ENCODE measurements at regions not wholly inside any gene's neighbourhood (a gene's known extent, or its start where the extent isn't known, plus 50 kb on each side); places are given as distances from the start of the nearest gene placed in this dataset.

- DNase-seq = no peak
- TF ChIP-seq, protein P1, sequence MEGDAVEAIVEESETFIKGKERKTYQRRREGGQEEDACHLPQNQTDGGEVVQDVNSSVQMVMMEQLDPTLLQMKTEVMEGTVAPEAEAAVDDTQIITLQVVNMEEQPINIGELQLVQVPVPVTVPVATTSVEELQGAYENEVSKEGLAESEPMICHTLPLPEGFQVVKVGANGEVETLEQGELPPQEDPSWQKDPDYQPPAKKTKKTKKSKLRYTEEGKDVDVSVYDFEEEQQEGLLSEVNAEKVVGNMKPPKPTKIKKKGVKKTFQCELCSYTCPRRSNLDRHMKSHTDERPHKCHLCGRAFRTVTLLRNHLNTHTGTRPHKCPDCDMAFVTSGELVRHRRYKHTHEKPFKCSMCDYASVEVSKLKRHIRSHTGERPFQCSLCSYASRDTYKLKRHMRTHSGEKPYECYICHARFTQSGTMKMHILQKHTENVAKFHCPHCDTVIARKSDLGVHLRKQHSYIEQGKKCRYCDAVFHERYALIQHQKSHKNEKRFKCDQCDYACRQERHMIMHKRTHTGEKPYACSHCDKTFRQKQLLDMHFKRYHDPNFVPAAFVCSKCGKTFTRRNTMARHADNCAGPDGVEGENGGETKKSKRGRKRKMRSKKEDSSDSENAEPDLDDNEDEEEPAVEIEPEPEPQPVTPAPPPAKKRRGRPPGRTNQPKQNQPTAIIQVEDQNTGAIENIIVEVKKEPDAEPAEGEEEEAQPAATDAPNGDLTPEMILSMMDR (IDR thresholded peaks at IDR 0.05; ENCODE audit: unreplicated experiment) = no peak
- CTCF ChIA-PET = no interaction called here
- no TSS peak for BruUV-seq (replicated peaks)
- H3K4me3 Mint-ChIP-seq (ENCODE audit: low read depth, unreplicated experiment) = no peak overlapping the region
- H3K9me3 Mint-ChIP-seq (ENCODE audit: low read depth, unreplicated experiment) = peaks cover 9% of the 10 kb centered on the region
- H3K36me3 Mint-ChIP-seq (ENCODE audit: insufficient read depth, unreplicated experiment) = no peaks in the 10 kb centered on the region
- H3K4me1 Mint-ChIP-seq (ENCODE audit: low read depth, unreplicated experiment) = no peaks in the 10 kb centered on the region
- H3K27ac Mint-ChIP-seq (ENCODE audit: unreplicated experiment) = no peak overlapping the region
- H3K27me3 Mint-ChIP-seq (ENCODE audit: unreplicated experiment) = no peaks in the 10 kb centered on the region
- intact Hi-C loops (cut with micrococcal nuclease; ENCODE audit: unreplicated experiment) = no loop called here
Observed at GRCh38 chr4:189786447-189786846, 154.2 kb upstream of the FRG1 start.

GRCh38 chr4:189787216-189788031 is 153.2 kb upstream of the FRG1 start:
- BruUV-seq (replicated peaks) = no TSS peak
- intact Hi-C loops (cut with micrococcal nuclease; ENCODE audit: unreplicated experiment) = no loop called here
- no peak for DNase-seq
- Mint-ChIP-seq H3K4me3 (ENCODE audit: low read depth, unreplicated experiment) (no peak overlapping the region), H3K27me3 (ENCODE audit: unreplicated experiment) (no peaks in the 10 kb centered on the region), H3K4me1 (ENCODE audit: low read depth, unreplicated experiment) (no peaks in the 10 kb centered on the region), H3K9me3 (ENCODE audit: low read depth, unreplicated experiment) (peaks cover 9% of the 10 kb centered on the region), H3K27ac (ENCODE audit: unreplicated experiment) (no peak overlapping the region), H3K36me3 (ENCODE audit: insufficient read depth, unreplicated experiment) (no peaks in the 10 kb centered on the region)
- TF ChIP-seq, protein P1 (IDR thresholded peaks at IDR 0.05; ENCODE audit: unreplicated experiment) = no peak
- CTCF ChIA-PET = no interaction called here

GRCh38 chr4:189792924-189793618 is 147.6 kb upstream of the FRG1 start:
- DNase-seq = peak; percentile 61
- Mint-ChIP-seq H3K4me1 (ENCODE audit: low read depth, unreplicated experiment) (no peaks in the 10 kb centered on the region), H3K9me3 (ENCODE audit: low read depth, unreplicated experiment) (peaks cover 1% of the 10 kb centered on the region), H3K27me3 (ENCODE audit: unreplicated experiment) (no peaks in the 10 kb centered on the region), H3K4me3 (ENCODE audit: low read depth, unreplicated experiment) (no peak overlapping the region), H3K36me3 (ENCODE audit: insufficient read depth, unreplicated experiment) (no peaks in the 10 kb centered on the region), H3K27ac (ENCODE audit: unreplicated experiment) (no peak overlapping the region)
- intact Hi-C loops (cut with micrococcal nuclease; ENCODE audit: unreplicated experiment) = loop anchor here (10.0 kb wide), 1 partner anchor 112 kb away; no protein-coding TSS in a partner anchor
- CTCF ChIA-PET = no interaction called here
- TF ChIP-seq, protein P1 (IDR thresholded peaks at IDR 0.05; ENCODE audit: unreplicated experiment) = peak; percentile 58
- BruUV-seq (replicated peaks) = no TSS peak

DNA sequence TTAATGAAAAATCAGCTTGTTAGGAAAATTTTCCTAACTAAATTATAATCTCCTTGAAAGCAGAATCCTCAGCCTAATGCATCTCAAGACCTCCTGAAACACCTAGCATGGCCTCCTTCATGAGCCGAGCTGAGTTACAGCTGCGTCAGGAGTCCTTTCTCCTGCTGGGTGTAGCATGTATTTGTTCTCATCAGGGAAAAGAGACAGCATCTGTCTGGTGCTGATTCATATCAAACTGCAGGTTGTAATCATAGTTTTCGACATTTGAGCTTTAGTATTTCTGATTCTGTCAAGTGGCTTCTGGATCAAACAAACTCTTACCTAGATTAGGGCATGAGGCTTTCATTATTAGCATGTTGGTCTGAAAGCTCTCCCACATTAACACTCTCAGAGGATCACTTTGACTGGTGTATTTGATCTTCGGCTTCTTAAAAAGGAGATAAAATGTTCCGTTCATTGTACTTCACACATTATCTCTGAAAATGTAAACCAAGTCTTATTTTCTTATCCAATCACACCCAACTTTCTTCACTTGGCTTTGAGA is 140.1 kb upstream of the FRG1 start:
- no peaks in the 10 kb centered on the region for H3K27me3 Mint-ChIP-seq (ENCODE audit: unreplicated experiment)
- CTCF ChIA-PET = interaction anchor here (0.6 kb wide), 1 partner anchor 188 kb away, joined by 3 read pairs; no protein-coding TSS in a partner anchor
- H3K27ac Mint-ChIP-seq (ENCODE audit: unreplicated experiment) = no peak overlapping the region
- DNase-seq = no peak
- no peaks in the 10 kb centered on the region for H3K36me3 Mint-ChIP-seq (ENCODE audit: insufficient read depth, unreplicated experiment)
- TF ChIP-seq, protein P1 (IDR thresholded peaks at IDR 0.05; ENCODE audit: unreplicated experiment) = no peak
- H3K9me3 Mint-ChIP-seq (ENCODE audit: low read depth, unreplicated experiment) = peaks cover 8% of the 10 kb centered on the region
- no peaks in the 10 kb centered on the region for H3K4me1 Mint-ChIP-seq (ENCODE audit: low read depth, unreplicated experiment)
- BruUV-seq (replicated peaks) = no TSS peak
- intact Hi-C loops (cut with micrococcal nuclease; ENCODE audit: unreplicated experiment) = no loop called here
- no peak overlapping the region for H3K4me3 Mint-ChIP-seq (ENCODE audit: low read depth, unreplicated experiment)
